ENCODE measurements at regions not wholly inside any gene's neighbourhood (a gene's known extent, or its start where the extent isn't known, plus 50 kb on each side); places are given as distances from the start of the nearest gene placed in this dataset.
"Not testable (repeated sequence)": the region's sequence is repeated elsewhere in the genome, so short reads cannot be mapped to it uniquely, and the experiment has no call there.

DNA sequence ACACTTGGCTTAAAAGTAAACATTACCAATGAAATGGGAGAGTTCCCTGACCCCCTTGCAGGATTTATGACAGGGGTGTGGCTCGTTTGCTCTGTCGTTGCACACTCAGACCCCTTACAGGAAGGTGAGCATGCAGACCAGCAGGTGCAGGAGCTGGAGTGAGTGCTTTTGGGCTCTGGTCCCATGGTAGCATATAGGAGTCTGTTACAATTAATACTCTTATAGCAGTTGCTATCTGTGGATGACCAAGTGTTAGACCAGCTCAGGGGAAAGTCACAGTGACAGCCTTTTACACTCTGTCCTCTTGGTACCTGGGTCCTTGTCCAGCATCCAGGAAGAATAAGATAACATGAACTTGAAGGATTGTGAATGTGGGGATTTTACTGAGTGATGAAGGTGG is 1177.5 kb downstream of the NSUN3 start:
- DNase-seq = no peak
- no peak overlapping the region for H3K4ac ChIP-seq (ENCODE audit: low read depth in 1 of 2, low read length in 2 of 2)
- H3K79me1 ChIP-seq (replicated peaks; ENCODE audit: low read length, poor library complexity, severe bottlenecking) = no peaks in the 10 kb centered on the region
- H2AK5ac ChIP-seq (ENCODE audit: low read length, severe bottlenecking) = no peak overlapping the region
- H3K4me3 ChIP-seq (ENCODE audit: insufficient read depth in 1 of 2, low read depth in 1 of 2, low read length in 2 of 2) = no peak overlapping the region
- no peak overlapping the region for H2BK120ac ChIP-seq (ENCODE audit: low read depth, low read length)
- peak overlapping the region; percentile 50 for H4K91ac ChIP-seq (ENCODE audit: low read length)
- H3K4me2 ChIP-seq (ENCODE audit: low read length, poor library complexity, severe bottlenecking) = no peak overlapping the region
- H2BK12ac ChIP-seq (ENCODE audit: low read length in 2 of 2) = no peak overlapping the region
- H3K18ac ChIP-seq (ENCODE audit: low read depth in 1 of 2, low read length in 2 of 2) = no peak overlapping the region
- no peak overlapping the region for H3K27ac ChIP-seq (ENCODE audit: low read length, poor library complexity, severe bottlenecking)
- no peak overlapping the region for H2BK5ac ChIP-seq (ENCODE audit: low read depth, low read length, poor library complexity, severe bottlenecking)
- H3K9ac ChIP-seq (ENCODE audit: low read length) = no peak overlapping the region
- no peaks in the 10 kb centered on the region for H3K27me3 ChIP-seq (ENCODE audit: control insufficient read depth in 1 of 2, insufficient read depth in 1 of 2, low read length in 2 of 2)
- no peak overlapping the region for H4K8ac ChIP-seq (ENCODE audit: low read length)
- no peaks in the 10 kb centered on the region for H3K36me3 ChIP-seq (ENCODE audit: control insufficient read depth in 1 of 2, insufficient read depth in 2 of 2, low read depth in 1 of 2, low read length in 2 of 2)
- no peaks in the 10 kb centered on the region for H3K4me1 ChIP-seq (ENCODE audit: control insufficient read depth, insufficient read depth, low read depth, low read length)
- no peak overlapping the region for H3K23ac ChIP-seq (ENCODE audit: low read length in 2 of 2)
- H3K14ac ChIP-seq (ENCODE audit: low read length in 2 of 2) = no peak overlapping the region
- H2BK15ac ChIP-seq (ENCODE audit: low read depth, poor library complexity, severe bottlenecking) = no peak overlapping the region
- H2AFZ ChIP-seq (ENCODE audit: low read depth, low read length) = no peak overlapping the region
- 65% methylated on average over 2 of the region's 2 CpGs for WGBS
- H3K9me3 ChIP-seq (ENCODE audit: control insufficient read depth, low read length) = peaks cover 4% of the 10 kb centered on the region

DNA sequence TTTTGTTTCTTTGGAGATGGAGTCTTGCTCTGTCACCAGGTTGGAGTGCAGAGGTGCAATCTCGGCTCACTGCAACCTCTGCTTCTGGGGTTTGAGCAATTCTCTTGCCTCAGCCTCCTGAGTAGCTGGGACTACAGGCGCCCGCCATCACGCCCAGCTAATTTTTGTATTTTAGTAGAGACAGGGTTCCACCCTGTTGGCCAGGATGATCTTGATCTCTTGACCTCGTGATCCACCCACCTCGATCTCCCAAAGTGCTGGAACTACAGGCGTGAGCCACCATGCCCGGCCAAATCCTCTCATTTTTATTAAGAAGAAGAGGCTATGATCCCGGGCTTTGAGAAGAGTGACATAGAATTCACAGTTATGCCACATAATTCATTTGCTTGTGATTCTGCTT is 1178.4 kb downstream of the NSUN3 start:
- not testable (repeated sequence) for H3K9me3 ChIP-seq (ENCODE audit: control insufficient read depth, low read length); H3K4me3 ChIP-seq (ENCODE audit: insufficient read depth in 1 of 2, low read depth in 1 of 2, low read length in 2 of 2); H3K79me1 ChIP-seq (replicated peaks; ENCODE audit: low read length, poor library complexity, severe bottlenecking); H3K4me1 ChIP-seq (ENCODE audit: control insufficient read depth, insufficient read depth, low read depth, low read length); H2AK5ac ChIP-seq (ENCODE audit: low read length, severe bottlenecking); H3K14ac ChIP-seq (ENCODE audit: low read length in 2 of 2); H4K8ac ChIP-seq (ENCODE audit: low read length); H3K4me2 ChIP-seq (ENCODE audit: low read length, poor library complexity, severe bottlenecking); H2BK5ac ChIP-seq (ENCODE audit: low read depth, low read length, poor library complexity, severe bottlenecking); H2BK120ac ChIP-seq (ENCODE audit: low read depth, low read length); DNase-seq; H4K91ac ChIP-seq (ENCODE audit: low read length); H2AFZ ChIP-seq (ENCODE audit: low read depth, low read length); H3K23ac ChIP-seq (ENCODE audit: low read length in 2 of 2); H3K18ac ChIP-seq (ENCODE audit: low read depth in 1 of 2, low read length in 2 of 2); H3K27ac ChIP-seq (ENCODE audit: low read length, poor library complexity, severe bottlenecking); H3K4ac ChIP-seq (ENCODE audit: low read depth in 1 of 2, low read length in 2 of 2); H2BK12ac ChIP-seq (ENCODE audit: low read length in 2 of 2); H3K9ac ChIP-seq (ENCODE audit: low read length); H3K27me3 ChIP-seq (ENCODE audit: control insufficient read depth in 1 of 2, insufficient read depth in 1 of 2, low read length in 2 of 2); H2BK15ac ChIP-seq (ENCODE audit: low read depth, poor library complexity, severe bottlenecking); H3K36me3 ChIP-seq (ENCODE audit: control insufficient read depth in 1 of 2, insufficient read depth in 2 of 2, low read depth in 1 of 2, low read length in 2 of 2)
- 91% methylated on average over 9 of the region's 9 CpGs for WGBS

DNA sequence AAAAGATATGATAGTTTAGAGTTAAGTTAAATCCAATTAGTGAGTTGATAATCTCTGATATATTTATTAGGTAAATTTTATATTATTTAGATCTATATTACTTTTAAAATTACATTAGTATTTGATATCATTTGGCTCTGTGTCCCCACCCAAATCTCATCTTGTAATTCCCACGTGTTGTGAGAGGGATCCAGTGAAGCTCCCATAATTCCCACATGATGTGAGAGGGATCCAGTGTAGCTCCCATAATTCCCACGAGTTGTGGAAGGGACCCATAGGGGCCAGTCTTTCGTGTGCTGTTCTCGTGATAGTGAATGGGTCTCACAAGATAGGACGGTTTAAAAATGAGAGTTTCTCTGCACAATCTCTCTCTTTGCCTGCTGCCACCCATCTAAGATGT is 1183.6 kb downstream of the NSUN3 start:
- Histone ChIP-seq H2BK15ac (ENCODE audit: low read depth, poor library complexity, severe bottlenecking) (no peak overlapping the region), H2AK5ac (ENCODE audit: low read length, severe bottlenecking) (no peak overlapping the region), H3K14ac (ENCODE audit: low read length in 2 of 2) (no peak overlapping the region), H3K9ac (ENCODE audit: low read length) (no peak overlapping the region), H2BK12ac (ENCODE audit: low read length in 2 of 2) (no peak overlapping the region), H2AFZ (ENCODE audit: low read depth, low read length) (no peak overlapping the region), H2BK5ac (ENCODE audit: low read depth, low read length, poor library complexity, severe bottlenecking) (no peak overlapping the region), H3K27ac (ENCODE audit: low read length, poor library complexity, severe bottlenecking) (no peak overlapping the region), H3K4me3 (ENCODE audit: insufficient read depth in 1 of 2, low read depth in 1 of 2, low read length in 2 of 2) (no peak overlapping the region), H4K8ac (ENCODE audit: low read length) (no peak overlapping the region), H2BK120ac (ENCODE audit: low read depth, low read length) (no peak overlapping the region), H3K18ac (ENCODE audit: low read depth in 1 of 2, low read length in 2 of 2) (no peak overlapping the region), H3K4me1 (ENCODE audit: control insufficient read depth, insufficient read depth, low read depth, low read length) (no peaks in the 10 kb centered on the region), H3K79me1 (replicated peaks; ENCODE audit: low read length, poor library complexity, severe bottlenecking) (no peaks in the 10 kb centered on the region), H3K36me3 (ENCODE audit: control insufficient read depth in 1 of 2, insufficient read depth in 2 of 2, low read depth in 1 of 2, low read length in 2 of 2) (no peaks in the 10 kb centered on the region), H4K91ac (ENCODE audit: low read length) (no peak overlapping the region), H3K4me2 (ENCODE audit: low read length, poor library complexity, severe bottlenecking) (no peak overlapping the region), H3K4ac (ENCODE audit: low read depth in 1 of 2, low read length in 2 of 2) (no peak overlapping the region), H3K23ac (ENCODE audit: low read length in 2 of 2) (no peak overlapping the region), H3K9me3 (ENCODE audit: control insufficient read depth, low read length) (peaks cover under 1% of the 10 kb centered on the region), H3K27me3 (ENCODE audit: control insufficient read depth in 1 of 2, insufficient read depth in 1 of 2, low read length in 2 of 2) (no peaks in the 10 kb centered on the region)
- 88% methylated on average over 5 of the region's 5 CpGs for WGBS
- no peak for DNase-seq

- no peak overlapping the region for H3K18ac ChIP-seq (ENCODE audit: low read depth in 1 of 2, low read length in 2 of 2)
- H3K4me2 ChIP-seq (ENCODE audit: low read length, poor library complexity, severe bottlenecking) = no peak overlapping the region
- H4K91ac ChIP-seq (ENCODE audit: low read length) = no peak overlapping the region
- H2AK5ac ChIP-seq (ENCODE audit: low read length, severe bottlenecking) = no peak overlapping the region
- H3K27ac ChIP-seq (ENCODE audit: low read length, poor library complexity, severe bottlenecking) = no peak overlapping the region
- H3K36me3 ChIP-seq (ENCODE audit: control insufficient read depth in 1 of 2, insufficient read depth in 2 of 2, low read depth in 1 of 2, low read length in 2 of 2) = no peaks in the 10 kb centered on the region
- no peak overlapping the region for H2BK5ac ChIP-seq (ENCODE audit: low read depth, low read length, poor library complexity, severe bottlenecking)
- H3K23ac ChIP-seq (ENCODE audit: low read length in 2 of 2) = no peak overlapping the region
- H3K9ac ChIP-seq (ENCODE audit: low read length) = no peak overlapping the region
- no peak overlapping the region for H3K4me3 ChIP-seq (ENCODE audit: insufficient read depth in 1 of 2, low read depth in 1 of 2, low read length in 2 of 2)
- H3K4me1 ChIP-seq (ENCODE audit: control insufficient read depth, insufficient read depth, low read depth, low read length) = no peaks in the 10 kb centered on the region
- H2BK12ac ChIP-seq (ENCODE audit: low read length in 2 of 2) = no peak overlapping the region
- H2BK120ac ChIP-seq (ENCODE audit: low read depth, low read length) = no peak overlapping the region
- no peak for DNase-seq
- no peak overlapping the region for H2AFZ ChIP-seq (ENCODE audit: low read depth, low read length)
- no peak overlapping the region for H3K14ac ChIP-seq (ENCODE audit: low read length in 2 of 2)
- H3K27me3 ChIP-seq (ENCODE audit: control insufficient read depth in 1 of 2, insufficient read depth in 1 of 2, low read length in 2 of 2) = no peaks in the 10 kb centered on the region
- H2BK15ac ChIP-seq (ENCODE audit: low read depth, poor library complexity, severe bottlenecking) = no peak overlapping the region
- no peak overlapping the region for H4K8ac ChIP-seq (ENCODE audit: low read length)
- peaks cover 9% of the 10 kb centered on the region for H3K9me3 ChIP-seq (ENCODE audit: control insufficient read depth, low read length)
- H3K4ac ChIP-seq (ENCODE audit: low read depth in 1 of 2, low read length in 2 of 2) = no peak overlapping the region
- H3K79me1 ChIP-seq (replicated peaks; ENCODE audit: low read length, poor library complexity, severe bottlenecking) = no peaks in the 10 kb centered on the region
Observed at GRCh38 chr3:95254061-95254460, 1191.2 kb downstream of the NSUN3 start.
